ENCODE measurements at regions not wholly inside any gene's neighbourhood (a gene's known extent, or its start where the extent isn't known, plus 50 kb on each side); places are given as distances from the start of the nearest gene placed in this dataset.

- H3K4me3 ChIP-seq = no peak overlapping the region
- no peaks in the 10 kb centered on the region for H3K36me3 ChIP-seq (ENCODE audit: insufficient read depth, low read length)
- DNase-seq (ENCODE audit: low read depth, low spot score) = no peak
- TF ChIP-seq FOXP2 (optimal IDR thresholded peaks at IDR 0.05; ENCODE audit: control extremely low read depth, extremely low read length, insufficient read depth) = no peak
- TF ChIP-seq POLR2AphosphoS5 (IDR thresholded peaks at IDR 0.05; ENCODE audit: borderline replicate concordance, low read depth, low read length) = no peak
- TF ChIP-seq EZH2 (IDR thresholded peaks at IDR 0.05) = no peak
- H3K9me3 ChIP-seq (ENCODE audit: low read depth, low read length) = no peaks in the 10 kb centered on the region
- H3K27ac ChIP-seq = no peak overlapping the region
- H3K9ac ChIP-seq (ENCODE audit: insufficient read length) = no peak overlapping the region
Measured at GRCh38 chr2:5368263-5368662, 323.9 kb upstream of the SOX11 start.

- H3K27ac ChIP-seq = no peak overlapping the region
- no peak overlapping the region for H3K4me3 ChIP-seq
- no peak for TF ChIP-seq FOXP2 (optimal IDR thresholded peaks at IDR 0.05; ENCODE audit: control extremely low read depth, extremely low read length, insufficient read depth)
- TF ChIP-seq POLR2AphosphoS5 (IDR thresholded peaks at IDR 0.05; ENCODE audit: borderline replicate concordance, low read depth, low read length) = no peak
- no peak for TF ChIP-seq EZH2 (IDR thresholded peaks at IDR 0.05)
- H3K9ac ChIP-seq (ENCODE audit: insufficient read length) = no peak overlapping the region
- no peaks in the 10 kb centered on the region for H3K9me3 ChIP-seq (ENCODE audit: low read depth, low read length)
- no peaks in the 10 kb centered on the region for H3K36me3 ChIP-seq (ENCODE audit: insufficient read depth, low read length)
- no peak for DNase-seq (ENCODE audit: low read depth, low spot score)
Measured at GRCh38 chr2:5369510-5369909, 322.7 kb upstream of the SOX11 start.

GRCh38 chr2:5370158-5370557 is 322.0 kb upstream of the SOX11 start:
- no peak overlapping the region for H3K4me3 ChIP-seq
- no peaks in the 10 kb centered on the region for H3K36me3 ChIP-seq (ENCODE audit: insufficient read depth, low read length)
- H3K9ac ChIP-seq (ENCODE audit: insufficient read length) = no peak overlapping the region
- no peak overlapping the region for H3K27ac ChIP-seq
- TF ChIP-seq EZH2 (IDR thresholded peaks at IDR 0.05) = no peak
- no peak for TF ChIP-seq FOXP2 (optimal IDR thresholded peaks at IDR 0.05; ENCODE audit: control extremely low read depth, extremely low read length, insufficient read depth)
- TF ChIP-seq POLR2AphosphoS5 (IDR thresholded peaks at IDR 0.05; ENCODE audit: borderline replicate concordance, low read depth, low read length) = no peak
- no peak for DNase-seq (ENCODE audit: low read depth, low spot score)
- no peaks in the 10 kb centered on the region for H3K9me3 ChIP-seq (ENCODE audit: low read depth, low read length)

- Histone ChIP-seq H3K4me3 (peak overlapping the region; percentile 61; the same call in 1 of the 2 replicates), H3K9me3 (ENCODE audit: low read depth, low read length) (no peaks in the 10 kb centered on the region), H3K27ac (no peak overlapping the region), H3K36me3 (ENCODE audit: insufficient read depth, low read length) (no peaks in the 10 kb centered on the region), H3K9ac (ENCODE audit: insufficient read length) (no peak overlapping the region)
- DNase-seq (ENCODE audit: low read depth, low spot score) = no peak
- TF ChIP-seq FOXP2 (optimal IDR thresholded peaks at IDR 0.05; ENCODE audit: control extremely low read depth, extremely low read length, insufficient read depth) = no peak
- no peak for TF ChIP-seq EZH2 (IDR thresholded peaks at IDR 0.05)
- TF ChIP-seq POLR2AphosphoS5 (IDR thresholded peaks at IDR 0.05; ENCODE audit: borderline replicate concordance, low read depth, low read length) = no peak
Measured at GRCh38 chr2:5372141-5372540, 320.0 kb upstream of the SOX11 start.

GRCh38 chr2:5373200-5373599 is 319.0 kb upstream of the SOX11 start:
- H3K36me3 ChIP-seq (ENCODE audit: insufficient read depth, low read length) = no peaks in the 10 kb centered on the region
- H3K27ac ChIP-seq = no peak overlapping the region; the same call in 1 of the 2 replicates
- peak overlapping the region; percentile 61 for H3K4me3 ChIP-seq
- no peak for DNase-seq (ENCODE audit: low read depth, low spot score)
- peak overlapping the region; percentile 25 for H3K9ac ChIP-seq (ENCODE audit: insufficient read length)
- TF ChIP-seq FOXP2 (optimal IDR thresholded peaks at IDR 0.05; ENCODE audit: control extremely low read depth, extremely low read length, insufficient read depth) (no peak), EZH2 (IDR thresholded peaks at IDR 0.05) (no peak), POLR2AphosphoS5 (IDR thresholded peaks at IDR 0.05; ENCODE audit: borderline replicate concordance, low read depth, low read length) (no peak)
- H3K9me3 ChIP-seq (ENCODE audit: low read depth, low read length) = no peaks in the 10 kb centered on the region

- no peak for DNase-seq (ENCODE audit: low read depth, low spot score)
- no peak for TF ChIP-seq FOXP2 (optimal IDR thresholded peaks at IDR 0.05; ENCODE audit: control extremely low read depth, extremely low read length, insufficient read depth)
- TF ChIP-seq POLR2AphosphoS5 (IDR thresholded peaks at IDR 0.05; ENCODE audit: borderline replicate concordance, low read depth, low read length) = no peak
- no peak for TF ChIP-seq EZH2 (IDR thresholded peaks at IDR 0.05)
Measured at GRCh38 chr2:5374762-5375161, 317.4 kb upstream of the SOX11 start.

GRCh38 chr2:5377323-5377722 is 314.9 kb upstream of the SOX11 start:
- H3K36me3 ChIP-seq (ENCODE audit: insufficient read depth, low read length) = no peaks in the 10 kb centered on the region
- H3K27ac ChIP-seq = no peak overlapping the region
- no peak overlapping the region for H3K9ac ChIP-seq (ENCODE audit: insufficient read length)
- TF ChIP-seq EZH2 (IDR thresholded peaks at IDR 0.05) = no peak
- TF ChIP-seq POLR2AphosphoS5 (IDR thresholded peaks at IDR 0.05; ENCODE audit: borderline replicate concordance, low read depth, low read length) = no peak
- no peak for TF ChIP-seq FOXP2 (optimal IDR thresholded peaks at IDR 0.05; ENCODE audit: control extremely low read depth, extremely low read length, insufficient read depth)
- no peak for DNase-seq (ENCODE audit: low read depth, low spot score)
- no peaks in the 10 kb centered on the region for H3K9me3 ChIP-seq (ENCODE audit: low read depth, low read length)
- H3K4me3 ChIP-seq = no peak overlapping the region

More at GRCh38 chr2:5374762-5375161, 317.4 kb upstream of the SOX11 start:
- H3K9me3 ChIP-seq (ENCODE audit: low read depth, low read length) = no peaks in the 10 kb centered on the region
- no peak overlapping the region for H3K27ac ChIP-seq
- no peak overlapping the region for H3K4me3 ChIP-seq
- no peaks in the 10 kb centered on the region for H3K36me3 ChIP-seq (ENCODE audit: insufficient read depth, low read length)
- no peak overlapping the region for H3K9ac ChIP-seq (ENCODE audit: insufficient read length)

GRCh38 chr2:5379811-5380210 is 312.4 kb upstream of the SOX11 start:
- TF ChIP-seq FOXP2 (optimal IDR thresholded peaks at IDR 0.05; ENCODE audit: control extremely low read depth, extremely low read length, insufficient read depth) = no peak
- no peak for TF ChIP-seq POLR2AphosphoS5 (IDR thresholded peaks at IDR 0.05; ENCODE audit: borderline replicate concordance, low read depth, low read length)
- TF ChIP-seq EZH2 (IDR thresholded peaks at IDR 0.05) = no peak
- no peak overlapping the region for H3K27ac ChIP-seq
- no peak overlapping the region for H3K9ac ChIP-seq (ENCODE audit: insufficient read length)
- H3K36me3 ChIP-seq (ENCODE audit: insufficient read depth, low read length) = no peaks in the 10 kb centered on the region
- no peaks in the 10 kb centered on the region for H3K9me3 ChIP-seq (ENCODE audit: low read depth, low read length)
- no peak overlapping the region for H3K4me3 ChIP-seq
- DNase-seq (ENCODE audit: low read depth, low spot score) = no peak

GRCh38 chr2:5385596-5385995 is 306.6 kb upstream of the SOX11 start:
- Histone ChIP-seq H3K27ac (no peak overlapping the region), H3K9me3 (ENCODE audit: low read depth, low read length) (no peaks in the 10 kb centered on the region), H3K9ac (ENCODE audit: insufficient read length) (no peak overlapping the region), H3K36me3 (ENCODE audit: insufficient read depth, low read length) (no peaks in the 10 kb centered on the region), H3K4me3 (no peak overlapping the region)
- DNase-seq (ENCODE audit: low read depth, low spot score) = no peak
- TF ChIP-seq EZH2 (IDR thresholded peaks at IDR 0.05) (no peak), POLR2AphosphoS5 (IDR thresholded peaks at IDR 0.05; ENCODE audit: borderline replicate concordance, low read depth, low read length) (no peak), FOXP2 (optimal IDR thresholded peaks at IDR 0.05; ENCODE audit: control extremely low read depth, extremely low read length, insufficient read depth) (no peak)
